ENCODE measurements at regions not wholly inside any gene's neighbourhood (a gene's known extent, or its start where the extent isn't known, plus 50 kb on each side); places are given as distances from the start of the nearest gene placed in this dataset.
A peak's percentile ranks its signal among the peaks of the same experiment; 100 is the strongest.

DNA sequence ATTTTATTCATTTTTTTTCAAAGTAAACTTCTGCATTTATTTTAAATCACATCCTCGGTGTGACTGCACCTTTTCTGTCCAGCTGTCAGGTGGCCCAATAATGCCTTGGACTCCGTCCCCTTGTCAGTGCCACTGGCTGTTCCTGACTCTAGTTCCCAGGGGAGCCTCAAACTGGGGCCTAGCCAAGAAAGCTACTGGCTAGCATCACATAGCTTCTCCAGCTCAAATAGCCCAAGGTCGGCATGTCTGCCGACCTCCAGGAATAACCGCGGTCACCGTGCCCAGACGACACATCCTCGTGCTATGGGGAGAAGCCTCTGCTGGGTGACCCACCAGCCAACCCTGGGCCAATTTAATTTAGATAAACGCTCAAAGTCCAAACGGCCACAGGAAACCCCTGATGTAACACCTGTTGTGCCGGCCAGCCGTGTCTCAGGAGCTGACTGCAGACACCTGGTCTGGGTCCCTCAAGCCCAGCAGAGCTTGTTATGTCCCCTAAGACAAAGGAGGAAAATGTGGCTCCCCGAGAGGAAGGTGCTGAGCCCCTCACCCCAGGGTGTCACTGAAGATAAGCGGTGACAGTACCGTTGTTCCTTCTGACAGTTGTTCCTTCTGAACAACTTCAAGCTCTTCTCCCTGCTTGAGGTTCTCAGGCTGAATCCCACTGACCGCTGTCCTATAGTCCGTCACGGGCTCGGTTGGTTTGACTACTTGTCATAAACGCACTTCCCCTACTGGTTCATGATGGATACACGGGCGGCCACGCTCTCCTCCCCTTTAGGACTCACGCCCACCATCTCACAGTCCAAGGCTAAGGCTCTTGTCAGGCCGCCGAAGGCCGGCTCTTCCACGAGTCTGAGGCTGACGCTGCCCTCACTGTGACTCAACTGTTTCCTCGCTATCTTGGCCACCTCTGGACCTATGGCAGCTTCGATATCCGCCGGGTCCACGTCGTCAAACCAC is 126.2 kb downstream of the KLF13 start:
- Histone ChIP-seq H3K9me3 (no peaks in the 10 kb centered on the region), H3K27ac (no peak overlapping the region), H3K36me3 (no peaks in the 10 kb centered on the region), H3K27me3 (no peaks in the 10 kb centered on the region), H3K4me1 (no peaks in the 10 kb centered on the region), H3K4me3 (no peak overlapping the region)
- TF ChIP-seq, protein P1, sequence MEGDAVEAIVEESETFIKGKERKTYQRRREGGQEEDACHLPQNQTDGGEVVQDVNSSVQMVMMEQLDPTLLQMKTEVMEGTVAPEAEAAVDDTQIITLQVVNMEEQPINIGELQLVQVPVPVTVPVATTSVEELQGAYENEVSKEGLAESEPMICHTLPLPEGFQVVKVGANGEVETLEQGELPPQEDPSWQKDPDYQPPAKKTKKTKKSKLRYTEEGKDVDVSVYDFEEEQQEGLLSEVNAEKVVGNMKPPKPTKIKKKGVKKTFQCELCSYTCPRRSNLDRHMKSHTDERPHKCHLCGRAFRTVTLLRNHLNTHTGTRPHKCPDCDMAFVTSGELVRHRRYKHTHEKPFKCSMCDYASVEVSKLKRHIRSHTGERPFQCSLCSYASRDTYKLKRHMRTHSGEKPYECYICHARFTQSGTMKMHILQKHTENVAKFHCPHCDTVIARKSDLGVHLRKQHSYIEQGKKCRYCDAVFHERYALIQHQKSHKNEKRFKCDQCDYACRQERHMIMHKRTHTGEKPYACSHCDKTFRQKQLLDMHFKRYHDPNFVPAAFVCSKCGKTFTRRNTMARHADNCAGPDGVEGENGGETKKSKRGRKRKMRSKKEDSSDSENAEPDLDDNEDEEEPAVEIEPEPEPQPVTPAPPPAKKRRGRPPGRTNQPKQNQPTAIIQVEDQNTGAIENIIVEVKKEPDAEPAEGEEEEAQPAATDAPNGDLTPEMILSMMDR (IDR thresholded peaks at IDR 0.05): no peak
- DNase-seq (peak; percentile 52), ATAC-seq (no peak)
- intact Hi-C loops (cut with DNase I): no loop called here

GRCh38 chr15:31453558-31454318 is 127.1 kb downstream of the KLF13 start:
- intact Hi-C loops (cut with DNase I): no loop called here
- DNase-seq: peak; percentile 51
- no peaks in the 10 kb centered on the region for H3K36me3 ChIP-seq
- TF ChIP-seq, protein P1 (IDR thresholded peaks at IDR 0.05): no peak
- H3K4me3 ChIP-seq: no peak overlapping the region
- H3K9me3 ChIP-seq: no peaks in the 10 kb centered on the region
- H3K27ac ChIP-seq: no peak overlapping the region
- ATAC-seq: no peak
- no peaks in the 10 kb centered on the region for H3K4me1 ChIP-seq
- no peaks in the 10 kb centered on the region for H3K27me3 ChIP-seq

DNA sequence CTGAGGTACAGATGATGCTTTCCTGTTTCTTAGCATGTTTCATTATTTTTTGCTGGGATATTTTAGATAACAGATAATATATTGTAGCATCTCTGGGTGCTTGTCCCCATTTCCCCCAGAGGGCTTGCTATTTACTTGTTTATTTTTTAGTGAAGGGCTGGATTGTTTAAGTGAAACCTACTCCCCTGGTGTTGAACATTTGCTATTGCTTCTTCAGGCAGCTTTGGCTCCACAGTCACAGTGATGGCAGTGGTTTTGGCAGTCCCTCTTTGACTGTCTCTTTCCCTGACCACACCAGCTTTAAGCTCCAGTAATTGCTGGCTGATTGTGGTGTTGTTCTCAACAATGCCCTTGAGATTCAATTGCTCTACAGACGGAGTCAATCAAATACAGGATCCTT is 128.9 kb downstream of the KLF13 start:
- Histone ChIP-seq H3K9me3 (no peaks in the 10 kb centered on the region), H3K4me3 (no peak overlapping the region), H3K36me3 (no peaks in the 10 kb centered on the region), H3K27ac (no peak overlapping the region), H3K27me3 (no peaks in the 10 kb centered on the region), H3K4me1 (no peaks in the 10 kb centered on the region)
- intact Hi-C loops (cut with DNase I): no loop called here
- DNase-seq (no peak), ATAC-seq (no peak)
- TF ChIP-seq, protein P1 (IDR thresholded peaks at IDR 0.05): no peak

DNA sequence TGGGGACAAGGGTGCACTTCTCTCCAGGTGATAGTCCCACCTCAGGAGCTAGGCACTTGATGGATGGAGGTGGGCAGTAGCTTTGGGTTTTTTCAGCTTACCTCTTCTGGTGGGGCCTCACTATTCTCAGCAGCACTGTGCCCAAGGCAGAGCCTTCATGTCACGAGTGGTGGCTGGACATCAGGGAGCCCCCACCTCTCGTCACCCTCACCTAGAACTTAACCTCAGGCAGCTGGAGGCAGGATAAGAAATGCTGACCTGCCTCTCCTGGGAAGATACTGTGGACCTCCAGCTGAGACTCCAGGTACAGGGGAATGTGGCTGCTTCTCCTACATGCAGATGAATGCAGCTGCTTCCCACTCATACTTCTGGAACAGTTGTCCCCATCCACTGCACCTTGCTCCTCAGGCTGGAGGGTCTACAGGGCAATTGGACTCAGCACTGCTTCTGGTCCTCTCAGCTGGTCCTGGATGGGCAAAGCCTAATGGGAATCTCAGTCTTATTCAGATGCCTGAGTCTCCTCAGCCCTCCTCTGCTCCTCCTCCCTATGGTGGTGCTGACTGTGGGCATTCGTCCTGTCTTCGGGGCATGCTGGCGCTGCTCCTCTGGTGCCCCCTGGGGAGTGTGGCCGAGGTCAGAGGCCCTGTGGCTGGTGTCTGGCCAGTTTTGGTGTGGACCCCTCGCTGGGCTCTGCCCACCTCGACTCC is 129.9 kb downstream of the KLF13 start:
- Histone ChIP-seq H3K4me3 (no peak overlapping the region), H3K9me3 (no peaks in the 10 kb centered on the region), H3K36me3 (no peaks in the 10 kb centered on the region), H3K4me1 (no peaks in the 10 kb centered on the region), H3K27me3 (no peaks in the 10 kb centered on the region), H3K27ac (no peak overlapping the region)
- DNase-seq (peak; percentile 46), ATAC-seq (no peak)
- intact Hi-C loops (cut with DNase I): no loop called here
- TF ChIP-seq, protein P1 (IDR thresholded peaks at IDR 0.05): no peak

- Histone ChIP-seq H3K4me1 (no peaks in the 10 kb centered on the region), H3K27me3 (no peaks in the 10 kb centered on the region), H3K9me3 (no peaks in the 10 kb centered on the region), H3K27ac (no peak overlapping the region), H3K4me3 (no peak overlapping the region), H3K36me3 (no peaks in the 10 kb centered on the region)
- intact Hi-C loops (cut with DNase I): no loop called here
- DNase-seq (peak; percentile 6), ATAC-seq (no peak)
- TF ChIP-seq, protein P1 (IDR thresholded peaks at IDR 0.05): no peak
These were observed 130.5 kb downstream of the KLF13 start for GRCh38 chr15:31457161-31457560.
